H9 (cell line): ENCODE measurements at regions not wholly inside any gene's neighbourhood (a gene's known extent, or its start where the extent isn't known, plus 50 kb on each side); places are given as distances from the start of the nearest gene placed in this dataset.
"Not testable (repeated sequence)": the region's sequence is repeated elsewhere in the genome, so short reads cannot be mapped to it uniquely, and the experiment has no call there.

Experiments used
- DNase-seq: peaks from one replicate; pipeline ENCODE4 v3.0.0-alpha.2; 2017
- H2AFZ ChIP-seq: one replicate; pipeline ENCODE4 v1.6.1; 2013; ENCODE audit warnings: mild to moderate bottlenecking, low read length, control low read depth, moderate library complexity
- H2AK5ac ChIP-seq: 2 replicates; pipeline ENCODE4 v1.6.1; 2013; ENCODE audit warnings: low read length, control low read depth, mixed read lengths; ENCODE audit not compliant: insufficient read length
- H2BK120ac ChIP-seq: one replicate; pipeline ENCODE4 v1.6.1; 2013; ENCODE audit warnings: low read depth, mild to moderate bottlenecking, low read length, control low read depth, inconsistent platforms; ENCODE audit not compliant: poor library complexity, severe bottlenecking
- H2BK12ac ChIP-seq: 2 replicates; pipeline ENCODE4 v1.6.1; 2013; ENCODE audit warnings: low read length, control low read depth, mixed read lengths, low read depth; ENCODE audit not compliant: insufficient read length
- H2BK15ac ChIP-seq: 2 replicates; pipeline ENCODE4 v1.6.1; 2013; ENCODE audit warnings: low read depth, low read length, control low read depth
- H2BK20ac ChIP-seq: one replicate; pipeline ENCODE4 v1.6.1; 2013; ENCODE audit warnings: low read depth, mild to moderate bottlenecking, low read length, control low read depth, inconsistent platforms; ENCODE audit not compliant: poor library complexity, severe bottlenecking
- H2BK5ac ChIP-seq: 2 replicates; pipeline ENCODE4 v1.6.1; 2013; ENCODE audit warnings: low read length, control low read depth, mixed read lengths; ENCODE audit not compliant: insufficient read length
- H3K14ac ChIP-seq: 2 replicates; pipeline ENCODE4 v1.6.1; 2013; ENCODE audit warnings: low read length, control low read depth; ENCODE audit not compliant: insufficient read depth
- H3K18ac ChIP-seq: 2 replicates; pipeline ENCODE4 v1.6.1; 2013; ENCODE audit warnings: low read depth, mild to moderate bottlenecking, mixed read lengths, low read length, control low read depth; ENCODE audit not compliant: insufficient read length
- H3K23ac ChIP-seq: 2 replicates; pipeline ENCODE4 v1.6.1; 2013; ENCODE audit warnings: low read length, control low read depth, mixed read lengths, low read depth; ENCODE audit not compliant: insufficient read length
- H3K23me2 ChIP-seq: 2 replicates; pipeline ENCODE4 v1.6.1; 2013; ENCODE audit warnings: low read depth, mild to moderate bottlenecking, mixed read lengths, low read length, control low read depth; ENCODE audit not compliant: insufficient read length, poor library complexity, severe bottlenecking
- H3K27ac ChIP-seq: 2 replicates; pipeline ENCODE4 v1.5.1; 2013; ENCODE audit warnings: low read length, control low read depth, mixed read lengths, low read depth; ENCODE audit not compliant: insufficient read length
- H3K27me3 ChIP-seq: 2 replicates; pipeline ENCODE4 v1.6.1; 2013; ENCODE audit warnings: low read length, control low read depth, inconsistent platforms; ENCODE audit not compliant: insufficient read depth
- H3K4ac ChIP-seq: 2 replicates; pipeline ENCODE4 v1.6.1; 2013; ENCODE audit warnings: low read depth, mild to moderate bottlenecking, control low read depth, inconsistent platforms, low read length, moderate library complexity
- H3K4me1 ChIP-seq: 2 replicates; pipeline ENCODE4 v1.6.1; 2013; ENCODE audit warnings: low read length, control low read depth, inconsistent platforms; ENCODE audit not compliant: insufficient read depth
- H3K4me2 ChIP-seq: 2 replicates; pipeline ENCODE4 v1.6.1; 2013; ENCODE audit warnings: low read length, control low read depth, mixed read lengths; ENCODE audit not compliant: insufficient read length, insufficient read depth
- H3K56ac ChIP-seq: 2 replicates; pipeline ENCODE4 v1.6.1; 2013; ENCODE audit warnings: low read depth, mild to moderate bottlenecking, mixed read lengths, low read length, control low read depth; ENCODE audit not compliant: insufficient read length
- H3K79me1 ChIP-seq: 2 replicates; pipeline ENCODE4 v1.6.1; 2013; ENCODE audit warnings: low read depth, mild to moderate bottlenecking, moderate library complexity, low read length, control low read depth, inconsistent platforms; ENCODE audit not compliant: insufficient read depth, poor library complexity, severe bottlenecking
- H3K79me2 ChIP-seq: 2 replicates; pipeline ENCODE4 v1.6.1; 2013; ENCODE audit warnings: low read length, control low read depth, inconsistent platforms; ENCODE audit not compliant: insufficient read depth
- H3K9ac ChIP-seq: 2 replicates; pipeline ENCODE4 v1.6.1; 2013; ENCODE audit warnings: low read length, control low read depth, mixed read lengths; ENCODE audit not compliant: insufficient read length; ENCODE audit errors: extremely low read depth
- H3K9me3 ChIP-seq: one replicate; pipeline ENCODE4 v1.6.1; 2013; ENCODE audit warnings: low read depth, low read length, inconsistent platforms; ENCODE audit not compliant: control insufficient read depth
- H3T11ph ChIP-seq: one replicate; pipeline ENCODE4 v1.6.1; 2013; ENCODE audit warnings: mild to moderate bottlenecking, low read length, control low read depth, inconsistent platforms
- H4K20me1 ChIP-seq: one replicate; pipeline ENCODE4 v1.6.1; 2013; ENCODE audit not compliant: control insufficient read depth, insufficient read length, insufficient read depth
- H4K5ac ChIP-seq: 2 replicates; pipeline ENCODE4 v1.6.1; 2013; ENCODE audit warnings: low read depth, mild to moderate bottlenecking, mixed read lengths, low read length, control low read depth; ENCODE audit not compliant: insufficient read length
- H4K8ac ChIP-seq: replicated peaks from 2 replicates; pipeline ENCODE4 v1.6.1; 2013; ENCODE audit warnings: low read length, control low read depth, mixed read lengths, low read depth; ENCODE audit not compliant: insufficient read length
- H4K91ac ChIP-seq: 2 replicates; pipeline ENCODE4 v1.6.1; 2013; ENCODE audit warnings: low read depth, mild to moderate bottlenecking, moderate library complexity, mixed read lengths, low read length, control low read depth; ENCODE audit not compliant: insufficient read length
- H3K27ac Mint-ChIP-seq, 3 experiments: 2 replicates in 2 of 3; 3 replicates in 1 of 3; pipeline ENCODE4 v1.8.0; 2020 to 2021; ENCODE audit warnings: mixed read lengths in 3 of 3, mild to moderate bottlenecking in 1 of 3, moderate library complexity in 1 of 3
- H3K27me3 Mint-ChIP-seq: 2 replicates; pipeline ENCODE4 v1.8.0; 2021; ENCODE audit warnings: low read depth, mild to moderate bottlenecking, moderate library complexity, mixed read lengths
- H3K36me3 Mint-ChIP-seq, 3 experiments: 2 replicates in 2 of 3; 3 replicates in 1 of 3; pipeline ENCODE4 v1.8.0; 2020 to 2021; ENCODE audit warnings: low read depth in 3 of 3, mixed read lengths in 3 of 3; ENCODE audit not compliant: insufficient read depth in 1 of 3
- H3K4me1 Mint-ChIP-seq, 2 experiments: 2 replicates each; pipeline ENCODE4 v1.8.0; 2020; ENCODE audit warnings: mixed read lengths in 2 of 2
- H3K4me3 Mint-ChIP-seq, 2 experiments: 2 replicates in 1 of 2; 3 replicates in 1 of 2; pipeline ENCODE4 v1.8.0; 2020 to 2021; ENCODE audit warnings: mild to moderate bottlenecking in 2 of 2, mixed read lengths in 2 of 2, moderate library complexity in 1 of 2
- H3K9me3 Mint-ChIP-seq, 2 experiments: 2 replicates in 1 of 2; 3 replicates in 1 of 2; pipeline ENCODE4 v1.8.0; 2020; ENCODE audit warnings: mild to moderate bottlenecking in 2 of 2, mixed read lengths in 2 of 2, moderate library complexity in 1 of 2
- CTCF ChIP-seq: fragments of 200-600 bp; sonication (generic); conservative IDR thresholded peaks from 3 replicates; pipeline ENCODE4 v1.8.0; 2021; ENCODE audit warnings: antibody characterized with exemption, mild to moderate bottlenecking
- WGBS: extraction: QIAGEN DNeasy Blood & Tissue Kit; methylation state at CpG from one replicate; pipeline ENCODE4 v1.1.7; 2013; ENCODE audit warnings: missing lambda C conversion rate, low lambda C conversion rate, mixed read lengths; ENCODE audit not compliant: insufficient read length; ENCODE audit errors: extremely low coverage; 5-methylcytosine and 5-hydroxymethylcytosine counted together

DNA sequence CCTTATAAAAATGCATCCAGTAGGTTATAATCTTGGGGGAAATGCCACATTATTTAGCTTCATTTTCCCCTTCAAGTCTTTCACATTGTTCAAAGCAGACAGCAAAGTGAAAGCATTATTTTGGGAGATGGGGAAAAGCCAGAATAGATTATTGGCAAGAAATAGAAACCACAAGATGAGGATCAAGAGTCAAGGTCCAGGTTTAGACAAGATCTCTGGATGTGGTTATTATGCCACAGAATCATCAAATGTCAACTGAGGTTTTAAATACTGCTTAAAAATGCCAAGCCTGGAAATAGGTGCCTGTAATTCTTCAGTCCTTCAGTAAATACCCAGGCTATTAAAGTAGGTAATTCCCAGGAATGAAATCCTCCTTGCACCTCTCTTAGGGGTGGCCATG is 65.1 kb upstream of the ALOX12 start:
- Histone ChIP-seq H2BK15ac (no peak overlapping the region), H3K4me1 (no peaks in the 10 kb centered on the region), H3K9ac (no peak overlapping the region), H3K14ac (no peak overlapping the region), H3K79me2 (no peaks in the 10 kb centered on the region), H2BK20ac (no peak overlapping the region), H4K5ac (no peak overlapping the region), H4K91ac (no peak overlapping the region), H4K8ac (no peak overlapping the region), H3K23me2 (no peaks in the 10 kb centered on the region), H4K20me1 (no peaks in the 10 kb centered on the region), H2BK12ac (no peak overlapping the region), H2AK5ac (no peak overlapping the region), H3K56ac (no peak overlapping the region), H2BK5ac (no peak overlapping the region), H2AFZ (no peak overlapping the region), H3K23ac (no peak overlapping the region), H3K4ac (no peak overlapping the region), H3K4me2 (no peak overlapping the region), H2BK120ac (no peak overlapping the region), H3T11ph (no peak overlapping the region), H3K18ac (no peak overlapping the region), H3K27ac (no peak overlapping the region), H3K27me3 (no peaks in the 10 kb centered on the region), H3K79me1 (no peaks in the 10 kb centered on the region), H3K9me3 (no peaks in the 10 kb centered on the region)
- DNase-seq: no peak
- Mint-ChIP-seq H3K4me1 (no peaks in the 10 kb centered on the region), H3K36me3 (peaks cover 0 to 21% (median 5%) of the 10 kb centered on the region in 3 experiments; a peak in 4 of 7 replicates), H3K27ac (no peak overlapping the region), H3K27me3 (peaks cover 26% of the 10 kb centered on the region), H3K9me3 (peaks cover 20 to 37% of the 10 kb centered on the region in 2 experiments), H3K4me3 (no peak overlapping the region)
- no peak for TF ChIP-seq CTCF

GRCh38 chr17:6934544-6934943 is 61.3 kb upstream of the ALOX12 start:
- not testable (repeated sequence) for H3K9ac ChIP-seq, H3K4me2 ChIP-seq, H3K56ac ChIP-seq, H3K79me2 ChIP-seq, H2AFZ ChIP-seq, H3K18ac ChIP-seq, H3K27ac ChIP-seq, H3K4ac ChIP-seq, H2BK12ac ChIP-seq, H4K20me1 ChIP-seq, H2BK20ac ChIP-seq, DNase-seq, H3K36me3 Mint-ChIP-seq, H3K4me1 ChIP-seq, H3K27ac Mint-ChIP-seq, H2AK5ac ChIP-seq, H4K91ac ChIP-seq, H3K23ac ChIP-seq, H4K5ac ChIP-seq, H4K8ac ChIP-seq, H3K4me1 Mint-ChIP-seq, H3K4me3 Mint-ChIP-seq, H2BK15ac ChIP-seq, H3K9me3 ChIP-seq, H3K14ac ChIP-seq, H3K23me2 ChIP-seq, H2BK5ac ChIP-seq, H3T11ph ChIP-seq, H3K79me1 ChIP-seq, H2BK120ac ChIP-seq, H3K27me3 ChIP-seq
- Mint-ChIP-seq H3K9me3 (peaks cover 11 to 12% of the 10 kb centered on the region in 2 experiments; a peak in 4 of 5 replicates), H3K27me3 (peaks cover 16% of the 10 kb centered on the region)
- no CpG with 5 or more reads among the region's 2 CpGs for WGBS
